PC-3 (cell line): ENCODE measurements at regions not wholly inside any gene's neighbourhood (a gene's known extent, or its start where the extent isn't known, plus 50 kb on each side); places are given as distances from the start of the nearest gene placed in this dataset.

Source experiments
- CTCF ChIP-seq: fragments of 300-600 bp; sonication (generic); conservative IDR thresholded peaks from 2 replicates; pipeline ENCODE4 v1.5.1; 2017; ENCODE audit warnings: antibody characterized with exemption, low read depth, mild to moderate bottlenecking, low read length
- EZH2 ChIP-seq: fragments of 300-600 bp; sonication (generic); IDR thresholded peaks from one replicate; pipeline ENCODE4 v1.6.1; 2017; ENCODE audit warnings: antibody characterized with exemption, mild to moderate bottlenecking, low read length; ENCODE audit not compliant: unreplicated experiment

- TF ChIP-seq CTCF (no peak), EZH2 (no peak)
These were observed 82.6 kb upstream of the CNTNAP4 start for GRCh38 chr16:76194616-76195015.
